GM18951 (cell line): ENCODE measurements at regions not wholly inside any gene's neighbourhood (a gene's known extent, or its start where the extent isn't known, plus 50 kb on each side); places are given as distances from the start of the nearest gene placed in this dataset.

Experiments
- POLR2A ChIP-seq: IDR thresholded peaks from 4 replicates; pipeline ENCODE4 v1.6.1; 2011; ENCODE audit warnings: mild to moderate bottlenecking; ENCODE audit not compliant: insufficient read length, insufficient read depth; ENCODE audit errors: extremely low read depth
- in situ Hi-C: fragments of 300-500 bp; cut with MboI; formaldehyde crosslinking; loops from one replicate; pipeline ENCODE4 v1.12.0; 2022; ENCODE audit warnings: low sequenced_read_pairs, mixed read lengths, inconsistent platforms; ENCODE audit not compliant: unreplicated experiment

DNA sequence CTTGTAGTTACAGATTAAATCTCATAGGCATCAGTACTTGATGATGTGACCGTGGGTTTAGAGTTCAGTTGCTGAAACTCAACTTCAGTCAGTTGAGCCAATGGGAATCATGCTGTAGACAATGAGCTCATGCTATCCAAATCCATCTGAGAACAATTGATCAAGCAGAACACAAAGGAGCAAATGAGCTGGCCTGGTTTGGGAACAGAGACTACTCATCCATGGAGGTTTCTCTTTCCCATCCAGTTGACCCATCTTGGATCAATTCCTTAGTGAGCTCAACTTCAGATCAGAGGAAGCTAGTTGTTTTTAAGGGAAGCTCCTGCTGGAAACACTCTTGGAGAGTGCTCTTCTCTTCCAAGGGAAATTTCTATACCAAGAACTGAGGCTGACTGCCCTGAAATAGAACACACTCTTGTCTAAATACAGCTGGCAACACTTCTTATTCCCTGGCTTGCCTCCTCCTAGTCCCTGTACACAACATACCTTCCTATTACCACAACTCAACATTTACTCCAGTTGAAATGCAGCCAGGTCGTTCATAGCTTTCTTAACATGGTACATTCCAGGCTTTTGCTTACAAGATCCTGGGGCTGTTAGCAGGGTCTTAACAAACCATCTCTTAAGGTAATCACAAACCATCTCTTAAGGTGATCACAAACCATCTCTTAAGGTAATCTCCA is 203.9 kb upstream of the PRDM1 start:
- no peak for TF ChIP-seq POLR2A
- in situ Hi-C loops, result no loop called here

GRCh38 chr6:105881608-105882007 is 204.5 kb upstream of the PRDM1 start:
- no peak for TF ChIP-seq POLR2A
- in situ Hi-C loops, result no loop called here

- in situ Hi-C loops, result no loop called here
Observed at GRCh38 chr6:105880030-105880492, 206.1 kb upstream of the PRDM1 start.

DNA sequence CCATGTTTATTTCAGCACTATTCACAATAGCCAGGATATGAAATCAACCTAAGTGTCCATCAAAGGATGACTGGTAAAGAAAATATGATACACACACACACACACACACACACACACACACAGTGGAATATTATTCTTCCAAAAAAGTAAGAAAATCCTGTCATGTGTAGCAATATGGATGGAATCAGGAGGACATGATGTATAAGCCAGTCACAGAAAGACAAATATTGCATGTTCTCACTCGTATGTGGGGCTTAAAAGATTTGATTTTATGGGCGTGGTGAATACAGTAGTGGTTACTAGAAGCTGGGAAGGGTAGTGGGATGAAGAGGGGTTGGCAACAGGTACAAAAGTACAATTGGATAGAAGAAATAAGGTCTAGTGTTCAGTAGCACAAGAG is 207.0 kb upstream of the PRDM1 start:
- no peak for TF ChIP-seq POLR2A

More at GRCh38 chr6:105880030-105880492, 206.1 kb upstream of the PRDM1 start:
- no peak for TF ChIP-seq POLR2A

GRCh38 chr6:105875974-105876640 is 210.0 kb upstream of the PRDM1 start:
- TF ChIP-seq POLR2A, result no peak

More for the DNA sequence above, 207.0 kb upstream of the PRDM1 start:
- in situ Hi-C loops, result no loop called here

GRCh38 chr6:105874835-105875626 is 211.1 kb upstream of the PRDM1 start:
- TF ChIP-seq POLR2A, result no peak
- in situ Hi-C loops, result no loop called here

More at GRCh38 chr6:105875974-105876640, 210.0 kb upstream of the PRDM1 start:
- in situ Hi-C loops, result no loop called here

DNA sequence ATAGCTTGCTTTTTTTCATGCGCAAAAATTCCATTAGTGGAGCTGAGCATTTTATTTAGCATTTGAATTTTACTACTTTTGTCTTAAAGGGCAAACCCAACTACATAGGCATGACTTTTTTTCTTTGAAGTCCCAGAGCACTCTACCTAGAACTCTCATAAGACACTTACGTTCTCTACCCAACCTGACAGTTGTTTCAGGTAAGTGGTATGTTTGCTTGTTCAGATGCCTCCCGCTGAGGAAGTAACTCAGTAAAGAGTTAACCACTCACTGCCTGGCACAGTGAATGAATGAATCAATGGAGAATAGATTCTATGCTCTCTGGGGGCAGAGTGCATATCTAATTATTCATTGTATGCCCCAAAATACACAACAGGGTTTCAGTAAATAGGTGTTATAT is 212.3 kb upstream of the PRDM1 start:
- in situ Hi-C loops, result no loop called here
- no peak for TF ChIP-seq POLR2A

GRCh38 chr6:105873211-105873704 is 212.9 kb upstream of the PRDM1 start:
- in situ Hi-C loops, result no loop called here
- no peak for TF ChIP-seq POLR2A

DNA sequence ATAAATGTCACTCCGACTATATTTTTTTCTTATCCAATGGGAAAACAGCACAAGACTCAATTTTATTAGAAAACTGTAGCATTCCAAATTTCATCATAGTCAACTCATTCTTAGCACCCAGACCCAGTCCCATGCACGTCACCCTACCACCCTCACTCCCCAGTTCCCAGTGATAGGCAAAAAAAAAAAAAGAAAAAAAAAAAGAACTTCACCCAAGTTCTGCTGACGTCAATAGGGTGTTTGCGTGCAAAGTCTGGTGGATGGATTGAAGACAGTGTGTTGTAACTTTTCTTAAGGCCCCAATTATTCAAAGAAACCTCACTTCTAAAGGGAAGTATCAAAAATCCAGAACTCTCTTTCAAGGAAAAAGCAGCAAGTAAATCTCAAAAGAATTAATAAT is 213.9 kb upstream of the PRDM1 start:
- in situ Hi-C loops, result no loop called here
- TF ChIP-seq POLR2A, result no peak

GRCh38 chr6:105871542-105871941 is 214.6 kb upstream of the PRDM1 start:
- in situ Hi-C loops, result no loop called here
- no peak for TF ChIP-seq POLR2A

DNA sequence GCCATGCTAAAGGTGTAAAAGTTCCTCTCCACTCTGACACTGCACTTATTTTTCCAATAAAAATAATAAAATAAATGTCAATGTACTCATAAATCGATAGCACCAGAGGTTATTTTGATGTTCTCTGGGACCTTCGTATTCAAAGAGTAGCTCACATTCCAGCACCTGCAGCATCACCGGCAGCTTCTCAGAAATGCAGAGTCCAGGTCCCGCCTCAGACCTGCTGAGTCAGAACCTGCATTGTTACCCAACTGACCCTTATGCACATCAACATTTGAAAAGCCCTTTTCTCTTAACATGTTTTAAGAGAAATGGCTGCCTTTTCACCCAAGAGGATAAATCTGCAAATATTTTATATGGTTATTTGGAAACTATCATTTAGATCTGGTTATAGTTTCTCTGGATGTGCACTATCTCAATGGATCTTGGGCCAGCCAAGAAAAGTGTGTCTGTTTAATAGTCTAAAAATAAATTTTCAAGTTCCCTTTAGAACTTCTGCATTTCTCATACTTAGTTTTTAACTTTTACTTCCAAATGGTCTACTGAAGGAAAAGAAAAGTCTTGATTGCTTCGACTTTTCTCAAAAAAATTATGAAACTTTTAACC is 216.2 kb upstream of the PRDM1 start:
- in situ Hi-C loops, result no loop called here
- TF ChIP-seq POLR2A, result no peak

- in situ Hi-C loops, result no loop called here
- no peak for TF ChIP-seq POLR2A
Observed at GRCh38 chr6:105868823-105869460, 217.2 kb upstream of the PRDM1 start.
